HT1080 (cell line): ENCODE measurements at regions not wholly inside any gene's neighbourhood (a gene's known extent, or its start where the extent isn't known, plus 50 kb on each side); places are given as distances from the start of the nearest gene placed in this dataset.

Experiments
- DNase-seq: peaks from one replicate; pipeline ENCODE4 v3.0.0-alpha.2; 2015; ENCODE audit warnings: low read depth

GRCh38 chrX:45823536-45823935 is 622.9 kb upstream of the DIPK2B start:
- DNase-seq = no peak

- no peak for DNase-seq
Measured at GRCh38 chrX:45822124-45822523, 621.4 kb upstream of the DIPK2B start.

- no peak for DNase-seq
Measured at GRCh38 chrX:45818913-45819312, 618.2 kb upstream of the DIPK2B start.

- DNase-seq = no peak
Measured at GRCh38 chrX:45815441-45815840, 614.8 kb upstream of the DIPK2B start.

GRCh38 chrX:45811326-45811725 is 610.6 kb upstream of the DIPK2B start:
- no peak for DNase-seq

- peak; percentile 74 for DNase-seq
Measured at GRCh38 chrX:45807572-45808425, 607.1 kb upstream of the DIPK2B start.

GRCh38 chrX:45806410-45807121 is 605.9 kb upstream of the DIPK2B start:
- peak; percentile 84 for DNase-seq

- DNase-seq = no peak
Measured at GRCh38 chrX:45804276-45804675, 603.6 kb upstream of the DIPK2B start.

GRCh38 chrX:45803383-45803921 is 602.8 kb upstream of the DIPK2B start:
- peak; percentile 96 for DNase-seq

GRCh38 chrX:45801554-45801953 is 600.9 kb upstream of the DIPK2B start:
- DNase-seq = peak; percentile 72

GRCh38 chrX:45800746-45801453 is 600.2 kb upstream of the DIPK2B start:
- peak; percentile 78 for DNase-seq

GRCh38 chrX:45799576-45799975 is 598.9 kb upstream of the DIPK2B start:
- no peak for DNase-seq

GRCh38 chrX:45795546-45795945 is 594.9 kb upstream of the DIPK2B start:
- no peak for DNase-seq

GRCh38 chrX:45794995-45795337 is 594.3 kb upstream of the DIPK2B start:
- DNase-seq = no peak

- DNase-seq = no peak
Measured at GRCh38 chrX:45794323-45794994, 593.8 kb upstream of the DIPK2B start.

- DNase-seq = peak; percentile 75
Measured at GRCh38 chrX:45788941-45789348, 588.3 kb upstream of the DIPK2B start.

GRCh38 chrX:45788315-45788714 is 587.6 kb upstream of the DIPK2B start:
- DNase-seq = no peak

- DNase-seq = no peak
Measured at GRCh38 chrX:45784590-45784989, 583.9 kb upstream of the DIPK2B start.

GRCh38 chrX:45783002-45783401 is 582.3 kb upstream of the DIPK2B start:
- no peak for DNase-seq

GRCh38 chrX:45781901-45782553 is 581.4 kb upstream of the DIPK2B start:
- DNase-seq = peak; percentile 76

GRCh38 chrX:45778616-45779015 is 577.9 kb upstream of the DIPK2B start:
- no peak for DNase-seq
